RWPE2 (cell line): ENCODE measurements at regions not wholly inside any gene's neighbourhood (a gene's known extent, or its start where the extent isn't known, plus 50 kb on each side); places are given as distances from the start of the nearest gene placed in this dataset.

ENCODE experiments used
- ATAC-seq: fragments of 200-7000 bp; cut with Tn5 transposase; 3 replicates; pipeline ENCODE4 v1.9.1; 2021; ENCODE audit warnings: low read depth
- DNase-seq: peaks from one replicate; pipeline ENCODE4 v3.0.0-alpha.2; 2020; ENCODE audit warnings: low spot score
- H3K27ac ChIP-seq: fragments of 450-650 bp; 2 replicates; pipeline ENCODE4 v1.5.1; 2017; ENCODE audit warnings: mild to moderate bottlenecking; ENCODE audit not compliant: poor library complexity, severe bottlenecking
- H3K27me3 ChIP-seq: fragments of 250-450 bp; sonication (Bioruptor Pico); 2 replicates; pipeline ENCODE4 v1.5.1; 2021; ENCODE audit warnings: mild to moderate bottlenecking, moderate library complexity; ENCODE audit not compliant: insufficient read depth, poor library complexity, severe bottlenecking
- H3K36me3 ChIP-seq: fragments of 250-450 bp; sonication (Bioruptor Pico); 2 replicates; pipeline ENCODE4 v1.5.1; 2020; ENCODE audit warnings: low read depth, mild to moderate bottlenecking, moderate library complexity
- H3K4me1 ChIP-seq: fragments of 250-450 bp; sonication (Bioruptor Pico); 2 replicates; pipeline ENCODE4 v1.5.1; 2021; ENCODE audit warnings: mild to moderate bottlenecking, moderate library complexity; ENCODE audit not compliant: insufficient read depth, poor library complexity, severe bottlenecking
- H3K4me3 ChIP-seq: fragments of 250-450 bp; sonication (Bioruptor Pico); 2 replicates; pipeline ENCODE4 v1.5.1; 2021; ENCODE audit warnings: mild to moderate bottlenecking, moderate library complexity; ENCODE audit not compliant: severe bottlenecking
- H3K9me3 ChIP-seq: fragments of 250-450 bp; sonication (Bioruptor Pico); 2 replicates; pipeline ENCODE4 v1.5.1; 2021; ENCODE audit warnings: mild to moderate bottlenecking, moderate library complexity; ENCODE audit not compliant: severe bottlenecking
- CTCF ChIP-seq: fragments of 450-650 bp; IDR thresholded peaks from one replicate; pipeline ENCODE4 v1.5.1; 2017; ENCODE audit warnings: mild to moderate bottlenecking, moderate library complexity; ENCODE audit not compliant: poor library complexity, severe bottlenecking

GRCh38 chr4:81648576-81649275 is 177.0 kb upstream of the RASGEF1B start:
- no peak for TF ChIP-seq CTCF
- H3K27ac ChIP-seq = no peak overlapping the region
- no peaks in the 10 kb centered on the region for H3K4me1 ChIP-seq
- H3K36me3 ChIP-seq = no peaks in the 10 kb centered on the region
- peaks cover under 1% of the 10 kb centered on the region for H3K27me3 ChIP-seq
- DNase-seq = no peak
- no peak for ATAC-seq
- H3K9me3 ChIP-seq = no peaks in the 10 kb centered on the region
- no peak overlapping the region for H3K4me3 ChIP-seq

GRCh38 chr4:81647388-81647787 is 175.7 kb upstream of the RASGEF1B start:
- H3K27ac ChIP-seq = no peak overlapping the region
- no peak overlapping the region for H3K4me3 ChIP-seq
- no peak for ATAC-seq
- TF ChIP-seq CTCF = no peak
- no peaks in the 10 kb centered on the region for H3K9me3 ChIP-seq
- no peaks in the 10 kb centered on the region for H3K36me3 ChIP-seq
- H3K4me1 ChIP-seq = no peaks in the 10 kb centered on the region
- no peak for DNase-seq
- H3K27me3 ChIP-seq = no peaks in the 10 kb centered on the region

- Histone ChIP-seq H3K27ac (no peak overlapping the region), H3K27me3 (no peaks in the 10 kb centered on the region), H3K9me3 (no peaks in the 10 kb centered on the region), H3K4me1 (no peaks in the 10 kb centered on the region), H3K36me3 (no peaks in the 10 kb centered on the region), H3K4me3 (no peak overlapping the region)
- DNase-seq = no peak
- no peak for ATAC-seq
- TF ChIP-seq CTCF = no peak
Measured at GRCh38 chr4:81642543-81642942, 170.8 kb upstream of the RASGEF1B start.

GRCh38 chr4:81639248-81639647 is 167.5 kb upstream of the RASGEF1B start:
- TF ChIP-seq CTCF = no peak
- Histone ChIP-seq H3K4me3 (no peak overlapping the region), H3K4me1 (peaks cover 9% of the 10 kb centered on the region), H3K36me3 (no peaks in the 10 kb centered on the region), H3K27me3 (no peaks in the 10 kb centered on the region), H3K27ac (no peak overlapping the region), H3K9me3 (no peaks in the 10 kb centered on the region)
- ATAC-seq (no peak), DNase-seq (no peak)

GRCh38 chr4:81638698-81639097 is 167.0 kb upstream of the RASGEF1B start:
- DNase-seq (no peak), ATAC-seq (no peak)
- no peak overlapping the region for H3K4me3 ChIP-seq
- TF ChIP-seq CTCF = no peak
- no peaks in the 10 kb centered on the region for H3K27me3 ChIP-seq
- H3K9me3 ChIP-seq = no peaks in the 10 kb centered on the region
- H3K36me3 ChIP-seq = no peaks in the 10 kb centered on the region
- H3K27ac ChIP-seq = no peak overlapping the region
- H3K4me1 ChIP-seq = peaks cover 9% of the 10 kb centered on the region
